Heart left ventricle (tissue), 16 donors: ENCODE measurements at regions not wholly inside any gene's neighbourhood (a gene's known extent, or its start where the extent isn't known, plus 50 kb on each side); places are given as distances from the start of the nearest gene placed in this dataset.
A peak's percentile ranks its signal among the peaks of the same experiment; 100 is the strongest.

Experiments used
- ATAC-seq, 4 donors: fragments of 200-7000 bp; cut with Tn5 transposase; one replicate each; pipeline ENCODE4 v1.9.1; 2020 to 2022; ENCODE audit warnings: moderate library complexity in 4 of 4, mild to moderate bottlenecking in 3 of 4, moderate number of reproducible peaks in 1 of 4
- DNase-seq, 5 donors: peaks; one replicate each; pipeline ENCODE4 v3.0.0-alpha.2; 2020
- H3K27ac ChIP-seq, 12 donors: fragments of 200-600 bp; sonication (generic) in 4 of 12; one replicate each; pipeline versions ENCODE4 v1.5.0 to v1.8.0; 2016 to 2022; ENCODE audit warnings: mild to moderate bottlenecking in 2 of 12
- H3K27me3 ChIP-seq, 9 donors: fragments of 200-600 bp; sonication (generic) in 2 of 9; one replicate each; pipeline versions ENCODE4 v1.5.1 to v1.8.0; 2016 to 2022; ENCODE audit warnings: mild to moderate bottlenecking in 3 of 9
- H3K36me3 ChIP-seq, 9 donors: fragments of 200-600 bp; sonication (generic) in 2 of 9; one replicate each; pipeline versions ENCODE4 v1.5.0 to v1.8.0; 2018 to 2022; ENCODE audit warnings: mild to moderate bottlenecking in 2 of 9
- H3K4me1 ChIP-seq, 12 donors: fragments of 200-600 bp; sonication (generic) in 4 of 12; one replicate each; pipeline versions ENCODE4 v1.5.0 to v1.8.0; 2016 to 2022; ENCODE audit warnings: mild to moderate bottlenecking in 3 of 12
- H3K4me3 ChIP-seq, 12 donors: fragments of 200-600 bp; sonication (generic) in 4 of 12; one replicate each; pipeline versions ENCODE4 v1.5.0 to v1.8.0; 2017 to 2022; ENCODE audit warnings: mild to moderate bottlenecking in 9 of 12, moderate library complexity in 4 of 12
- H3K9me3 ChIP-seq, 12 donors: fragments of 200-600 bp; sonication (generic) in 4 of 12; one replicate each; pipeline versions ENCODE4 v1.5.0 to v1.8.0; 2016 to 2022; ENCODE audit warnings: mild to moderate bottlenecking in 1 of 12
- POLR2A ChIP-seq, 2 donors: fragments of 450-650 bp; IDR thresholded peaks; one replicate each; pipeline ENCODE4 v1.6.1; 2017; ENCODE audit warnings: antibody characterized with exemption in 2 of 2, mild to moderate bottlenecking in 2 of 2, moderate library complexity in 2 of 2
- WGBS, 4 donors: extraction: QIAGEN DNeasy Blood & Tissue Kit in 2 of 4; methylation state at CpG; one replicate each; pipeline versions ENCODE4 v1.1.5 to v1.1.7; 2013 to 2018; 5-methylcytosine and 5-hydroxymethylcytosine counted together
- intact Hi-C, 10 donors: fragments of 100-400 bp; cut with DNase I; formaldehyde crosslinking; loops; one replicate each; pipeline versions ENCODE4 v1.11.1 to v1.14.2; 2022
- TF ChIP-seq, protein P1 (sequence below), 12 donors: fragments of 200-600 bp; sonication (generic) in 4 of 12; IDR thresholded peaks; one replicate each; pipeline versions ENCODE4 v1.5.0 to v1.8.0; 2018 to 2022; ENCODE audit warnings: antibody characterized with exemption in 12 of 12, mild to moderate bottlenecking in 5 of 12
- donor health status: ischemic (EF 13 %, LVEDD 7.1; RV severe dilation, severe dysfunction).
- donor health status: healthy with polysubstance abuse.
- donor health status: DM: no; HTN: yes; CAD: no.
- donor health status: DM: no; HTN: no; CAD: no.
- donor health status: ischemic (EF 25% LVEDD 6.9; RV normal size, moderate dysfunction).
- donor health status: ischemic (EF 25% LVEDD 5.7; RV mildly dilated, moderate dysfunction).
- donor health status: healthy.
- donor health status: DM: yes; HTN: yes; CAD: no.
- donor health status: ischemic (EF 35%, LVEDD 5.7; RV mildly dilated, moderate dysfunction).
- donor health status: nonischemic (EF 11% LVEDD 7.7; RV severe dilation, severe dysfunction).
- donor health status: DM: yes; HTN: yes; CAD: no.
- donor health status: PGD.
- donor health status: ischemic (EF 29% LVEDD 5.4; RV normal size, mild dysfunction).
- donor health status: nonischemic (EF 23%, LVEDD 6.1; RV moderate dilation, normal function).

DNA sequence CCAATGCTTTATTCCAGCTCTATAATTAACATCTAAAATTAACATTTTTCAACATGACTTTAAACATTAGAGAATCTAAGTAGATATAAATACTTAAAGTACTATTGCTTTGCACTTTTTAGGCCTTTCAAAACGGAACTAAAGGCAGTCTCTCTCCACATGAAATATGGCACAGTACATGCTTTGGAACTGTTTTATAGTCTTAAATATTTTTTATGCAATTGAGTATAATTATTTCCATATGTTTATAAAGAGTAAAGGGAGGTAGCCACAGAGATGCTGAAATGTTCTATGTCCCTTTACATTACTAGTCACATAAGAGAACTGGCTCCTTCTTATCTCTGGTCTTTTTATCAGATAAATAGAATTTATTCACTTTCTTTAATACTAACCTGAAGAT is 674.0 kb downstream of the PLCL1 start:
- H3K27ac ChIP-seq: no peak overlapping the region
- H3K27me3 ChIP-seq: no peaks in the 10 kb centered on the region
- H3K36me3 ChIP-seq: no peaks in the 10 kb centered on the region
- H3K4me1 ChIP-seq: no peaks in the 10 kb centered on the region
- DNase-seq (no peak), ATAC-seq (no peak)
- TF ChIP-seq POLR2A (IDR thresholded peaks at IDR 0.05): no peak
- TF ChIP-seq, protein P1, sequence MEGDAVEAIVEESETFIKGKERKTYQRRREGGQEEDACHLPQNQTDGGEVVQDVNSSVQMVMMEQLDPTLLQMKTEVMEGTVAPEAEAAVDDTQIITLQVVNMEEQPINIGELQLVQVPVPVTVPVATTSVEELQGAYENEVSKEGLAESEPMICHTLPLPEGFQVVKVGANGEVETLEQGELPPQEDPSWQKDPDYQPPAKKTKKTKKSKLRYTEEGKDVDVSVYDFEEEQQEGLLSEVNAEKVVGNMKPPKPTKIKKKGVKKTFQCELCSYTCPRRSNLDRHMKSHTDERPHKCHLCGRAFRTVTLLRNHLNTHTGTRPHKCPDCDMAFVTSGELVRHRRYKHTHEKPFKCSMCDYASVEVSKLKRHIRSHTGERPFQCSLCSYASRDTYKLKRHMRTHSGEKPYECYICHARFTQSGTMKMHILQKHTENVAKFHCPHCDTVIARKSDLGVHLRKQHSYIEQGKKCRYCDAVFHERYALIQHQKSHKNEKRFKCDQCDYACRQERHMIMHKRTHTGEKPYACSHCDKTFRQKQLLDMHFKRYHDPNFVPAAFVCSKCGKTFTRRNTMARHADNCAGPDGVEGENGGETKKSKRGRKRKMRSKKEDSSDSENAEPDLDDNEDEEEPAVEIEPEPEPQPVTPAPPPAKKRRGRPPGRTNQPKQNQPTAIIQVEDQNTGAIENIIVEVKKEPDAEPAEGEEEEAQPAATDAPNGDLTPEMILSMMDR (IDR thresholded peaks at IDR 0.05): no peak
- H3K4me3 ChIP-seq: no peak overlapping the region
- intact Hi-C loops: no loop called here
- H3K9me3 ChIP-seq: peaks cover 0 to 4% (median 0%) of the 10 kb centered on the region in 12 donors
- 77 to 87% (median 83%) methylated on average over 1 of the region's 1 CpG for WGBS, 4 donors

DNA sequence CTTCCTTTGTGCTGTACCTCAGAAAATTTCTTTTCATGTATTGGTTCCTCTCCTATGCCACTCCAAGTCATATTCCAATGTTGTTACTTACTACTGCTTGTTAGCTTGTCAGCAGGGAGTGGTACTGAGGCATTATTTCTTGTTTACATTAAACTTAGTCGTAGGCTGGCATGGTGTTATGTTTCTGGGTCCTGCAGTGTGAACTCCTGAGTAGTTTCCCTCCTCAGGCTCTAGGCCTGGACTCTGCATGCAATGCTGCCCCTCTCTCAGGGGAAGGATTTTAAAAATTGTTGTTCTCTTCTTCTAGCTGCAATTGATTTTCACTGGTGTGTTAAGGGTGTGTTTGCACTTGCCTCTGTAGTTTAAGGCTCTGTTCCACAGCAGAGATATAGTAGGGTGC is 671.6 kb downstream of the PLCL1 start:
- no peaks in the 10 kb centered on the region for H3K27me3 ChIP-seq
- ATAC-seq (no peak), DNase-seq (no peak)
- intact Hi-C loops: no loop called here
- no peaks in the 10 kb centered on the region for H3K4me1 ChIP-seq
- H3K4me3 ChIP-seq: no peak overlapping the region
- TF ChIP-seq POLR2A (IDR thresholded peaks at IDR 0.05): no peak
- TF ChIP-seq, protein P1 (IDR thresholded peaks at IDR 0.05): no peak
- H3K9me3 ChIP-seq: peaks cover 0 to 4% (median 0%) of the 10 kb centered on the region in 12 donors
- no peak overlapping the region for H3K27ac ChIP-seq
- H3K36me3 ChIP-seq: no peaks in the 10 kb centered on the region
- 6 to 28% (median 17%) methylated on average over 1 of the region's 1 CpG for WGBS, 4 donors

DNA sequence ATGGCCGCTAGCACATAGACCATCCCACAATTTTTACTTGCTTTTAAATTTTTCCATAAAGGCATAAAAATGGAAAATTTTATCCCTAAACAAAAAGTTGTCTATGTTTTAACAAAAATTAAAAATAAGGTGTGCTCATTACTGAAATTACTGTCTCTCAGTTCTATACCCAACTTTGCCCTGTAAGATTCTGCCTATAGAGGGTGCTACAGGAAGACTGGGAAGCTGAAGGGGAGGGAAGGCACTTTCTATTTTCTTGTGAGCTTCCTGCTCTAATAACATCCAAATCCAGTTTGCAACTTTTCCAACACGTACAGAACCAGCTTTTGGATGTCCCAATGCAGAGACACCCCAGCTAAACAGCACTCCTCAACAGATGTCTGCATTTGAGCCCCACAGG is 666.9 kb downstream of the PLCL1 start:
- DNase-seq: no peak
- Histone ChIP-seq H3K4me1 (no peaks in the 10 kb centered on the region), H3K9me3 (peaks cover 0 to 4% (median 0%) of the 10 kb centered on the region in 12 donors), H3K27me3 (no peaks in the 10 kb centered on the region), H3K27ac (no peak overlapping the region), H3K36me3 (no peaks in the 10 kb centered on the region), H3K4me3 (no peak overlapping the region)
- no peak for ATAC-seq
- no peak for TF ChIP-seq POLR2A (IDR thresholded peaks at IDR 0.05)
- TF ChIP-seq, protein P1 (IDR thresholded peaks at IDR 0.05): peak in 1 of 12 donors; percentile 11
- WGBS, 4 donors: 51 to 55% (median 53%) methylated on average over 2 of the region's 2 CpGs
- intact Hi-C loops: no loop called here

DNA sequence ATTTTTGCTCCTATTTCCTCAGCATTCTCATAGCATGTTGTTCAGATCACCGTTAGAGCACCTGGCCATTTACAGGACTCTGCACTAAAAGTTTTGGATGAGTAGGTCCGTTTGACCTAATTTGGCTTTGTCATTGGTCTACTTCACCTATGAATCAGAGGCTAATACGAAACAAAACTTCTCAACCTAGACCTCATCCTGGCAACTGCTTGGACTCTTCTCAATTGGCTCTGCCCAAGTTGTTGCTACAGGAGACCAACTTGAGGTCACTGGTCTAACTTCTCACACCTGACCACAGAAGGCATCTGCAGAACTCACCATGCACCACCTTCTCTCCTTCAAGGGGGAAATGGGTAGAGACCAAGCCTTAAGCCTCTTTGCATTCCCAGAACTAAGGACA is 663.7 kb downstream of the PLCL1 start:
- WGBS, 4 donors: 68 to 80% (median 75%) methylated on average over 3 of the region's 3 CpGs
- H3K4me3 ChIP-seq: no peak overlapping the region

More for the DNA sequence above, 663.7 kb downstream of the PLCL1 start:
- Histone ChIP-seq H3K27ac (no peak overlapping the region), H3K4me1 (no peaks in the 10 kb centered on the region), H3K27me3 (no peaks in the 10 kb centered on the region), H3K36me3 (no peaks in the 10 kb centered on the region), H3K9me3 (no peaks in the 10 kb centered on the region)
- DNase-seq (no peak), ATAC-seq (no peak)
- intact Hi-C loops: no loop called here
- TF ChIP-seq, protein P1 (IDR thresholded peaks at IDR 0.05): no peak
- TF ChIP-seq POLR2A (IDR thresholded peaks at IDR 0.05): no peak
